ENCODE measurements at regions not wholly inside any gene's neighbourhood (a gene's known extent, or its start where the extent isn't known, plus 50 kb on each side); places are given as distances from the start of the nearest gene placed in this dataset.

DNA sequence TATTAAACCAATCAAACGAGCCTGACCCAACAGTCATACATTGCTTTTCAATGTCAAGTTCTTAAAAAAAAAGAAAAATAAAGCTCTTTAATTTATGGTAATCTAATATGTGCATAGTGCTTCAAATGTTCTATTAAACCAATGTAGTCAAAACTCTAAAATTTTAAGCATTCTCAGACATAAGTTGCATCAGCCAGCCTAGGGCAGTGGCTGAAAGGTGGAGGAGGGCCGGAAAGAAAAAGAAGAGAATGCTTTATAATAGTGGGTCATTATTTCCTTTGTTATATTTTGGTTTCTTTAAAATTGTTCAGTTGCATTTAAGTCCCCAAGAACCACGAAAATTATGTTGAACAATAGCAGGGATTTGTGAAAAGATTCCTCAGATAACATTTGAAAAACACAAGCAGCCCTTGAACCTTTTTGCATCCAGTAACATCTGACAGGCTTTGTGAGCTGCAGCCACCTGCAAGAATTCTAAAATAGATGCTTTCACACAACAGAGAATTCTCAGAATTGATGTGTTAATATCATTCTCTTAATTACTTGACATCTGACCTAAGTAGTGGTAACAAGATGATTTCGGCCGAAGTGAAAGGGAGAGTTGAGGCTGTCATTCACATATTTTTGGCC, 252.1 kb downstream of the CDCA7 start:
- no peak for TF ChIP-seq CTCF (IDR thresholded peaks at IDR 0.05; ENCODE audit: low read depth, low read length, poor library complexity, severe bottlenecking)
- no peak for TF ChIP-seq EZH2phosphoT487 (IDR thresholded peaks at IDR 0.05; ENCODE audit: borderline replicate concordance, low read length)
